ENCODE measurements at regions not wholly inside any gene's neighbourhood (a gene's known extent, or its start where the extent isn't known, plus 50 kb on each side); places are given as distances from the start of the nearest gene placed in this dataset.
"Not testable (repeated sequence)": the region's sequence is repeated elsewhere in the genome, so short reads cannot be mapped to it uniquely, and the experiment has no call there.

DNA sequence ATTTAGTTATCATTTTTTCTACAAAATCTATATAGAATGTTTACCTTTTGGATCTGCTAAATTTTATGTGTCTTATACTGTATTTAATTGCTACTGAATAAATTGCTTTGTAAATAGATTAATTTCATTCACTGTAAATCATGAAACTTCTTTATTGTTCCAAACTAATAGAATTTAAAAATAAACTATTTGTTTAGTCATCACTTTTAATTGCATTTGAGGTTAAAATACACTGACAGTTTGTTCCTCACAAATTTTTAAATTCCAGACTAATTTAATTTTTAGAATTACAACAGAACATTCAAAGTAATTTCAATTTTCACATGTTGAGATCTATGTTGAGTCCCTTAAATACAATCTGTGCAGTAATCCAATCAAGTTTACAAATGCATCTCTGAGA is 1633.2 kb upstream of the NUDT12 start:
- no peak overlapping the region for H3K4me3 ChIP-seq (ENCODE audit: low read length)
- DNase-seq (ENCODE audit: low read depth, low spot score): no peak

DNA sequence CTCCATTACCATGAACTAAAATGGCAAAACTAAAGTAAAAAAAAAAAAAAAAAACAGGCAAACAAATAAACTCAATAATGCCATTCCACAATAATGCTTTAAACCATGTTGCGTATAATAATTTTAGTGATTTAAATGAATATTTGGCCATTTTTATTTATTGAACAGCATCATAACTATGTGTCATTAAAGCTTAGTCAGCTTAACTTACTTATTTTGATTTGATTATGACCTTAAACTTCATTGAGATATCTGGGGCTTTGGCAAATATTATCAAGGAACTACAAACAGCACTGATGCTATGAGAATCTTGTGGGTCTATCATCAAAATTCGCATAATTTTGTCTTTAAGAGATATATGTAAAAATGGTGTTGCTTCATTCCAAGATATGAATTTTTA is 1610.3 kb upstream of the NUDT12 start:
- no peak overlapping the region for H3K4me3 ChIP-seq (ENCODE audit: low read length)
- no peak for DNase-seq (ENCODE audit: low read depth, low spot score)

DNA sequence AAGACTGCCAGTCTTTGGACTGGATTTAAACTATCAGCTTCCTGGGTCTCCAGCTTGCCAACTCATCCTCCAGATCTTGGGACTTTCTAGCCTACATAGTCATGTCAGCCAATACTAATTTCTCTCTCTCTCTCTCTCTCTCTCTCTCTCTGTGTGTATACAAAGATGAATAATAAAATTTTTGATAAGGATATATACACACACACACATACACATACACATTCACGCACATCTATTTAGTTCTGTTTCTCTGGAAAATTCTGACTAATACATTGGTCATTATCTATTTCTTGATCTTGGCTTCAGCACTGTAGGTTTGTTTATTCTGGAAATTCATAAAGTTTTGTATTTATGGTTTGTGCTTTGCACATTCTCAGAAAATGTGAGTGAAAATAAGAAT is 1606.2 kb upstream of the NUDT12 start:
- DNase-seq (ENCODE audit: low read depth, low spot score): no peak
- no peak overlapping the region for H3K4me3 ChIP-seq (ENCODE audit: low read length)

DNA sequence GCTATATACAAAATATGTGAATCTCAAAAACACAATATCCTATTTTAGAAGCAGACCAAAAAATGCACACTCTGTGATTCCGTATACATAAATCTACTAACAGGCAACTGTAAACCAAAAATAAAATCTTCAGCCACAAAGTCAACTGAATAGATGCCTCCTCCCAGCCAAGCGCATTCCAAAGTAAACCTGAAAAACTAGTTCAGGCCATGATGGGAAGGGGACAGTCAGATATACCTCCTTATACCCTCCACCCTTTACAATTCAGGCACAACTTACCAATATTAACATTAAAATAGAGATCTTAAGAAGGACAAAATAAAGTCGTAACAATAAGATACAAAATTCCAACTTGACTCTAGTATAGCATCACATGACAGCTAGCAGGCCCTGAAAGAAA is 1604.5 kb upstream of the NUDT12 start:
- DNase-seq (ENCODE audit: low read depth, low spot score): no peak
- no peak overlapping the region for H3K4me3 ChIP-seq (ENCODE audit: low read length)

DNA sequence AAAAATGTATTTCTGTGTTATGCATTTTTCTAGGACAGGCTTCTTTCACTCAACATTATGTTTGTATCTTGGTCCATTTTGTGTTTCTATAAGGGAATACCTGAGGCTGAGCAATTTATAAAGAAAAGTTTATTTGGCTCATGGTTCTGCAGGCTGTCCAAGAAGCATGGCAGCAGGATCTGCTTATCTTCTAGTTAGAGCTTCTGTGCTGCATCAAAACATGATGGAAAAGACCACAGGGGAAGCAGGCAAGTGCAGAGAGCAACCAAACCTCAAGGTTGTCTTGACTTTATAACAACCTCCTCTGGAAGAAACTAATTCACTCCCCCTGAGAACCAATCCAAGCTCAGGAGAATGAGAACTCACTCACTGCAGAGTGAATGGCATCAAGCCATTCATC is 1601.0 kb upstream of the NUDT12 start:
- H3K4me3 ChIP-seq (ENCODE audit: low read length): no peak overlapping the region
- no peak for DNase-seq (ENCODE audit: low read depth, low spot score)

DNA sequence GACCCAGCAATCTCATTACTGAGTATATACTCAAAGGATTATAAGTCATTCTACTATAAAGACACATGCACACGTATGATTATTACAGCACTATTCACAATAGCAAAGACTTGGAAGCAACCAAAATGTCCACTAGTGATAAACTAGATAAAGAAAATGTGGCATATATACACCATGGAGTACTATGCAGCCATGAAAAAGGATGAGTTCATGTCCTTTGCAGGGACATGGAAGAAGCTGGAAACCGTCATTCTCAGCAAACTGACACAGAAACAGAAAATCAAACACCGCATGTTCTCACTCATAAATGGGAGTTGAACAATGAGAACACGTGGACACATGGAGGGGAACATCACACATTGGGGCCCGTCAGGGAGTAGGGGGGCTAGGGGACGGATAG is 1600.0 kb upstream of the NUDT12 start:
- not testable (repeated sequence) for H3K4me3 ChIP-seq (ENCODE audit: low read length); DNase-seq (ENCODE audit: low read depth, low spot score)

DNA sequence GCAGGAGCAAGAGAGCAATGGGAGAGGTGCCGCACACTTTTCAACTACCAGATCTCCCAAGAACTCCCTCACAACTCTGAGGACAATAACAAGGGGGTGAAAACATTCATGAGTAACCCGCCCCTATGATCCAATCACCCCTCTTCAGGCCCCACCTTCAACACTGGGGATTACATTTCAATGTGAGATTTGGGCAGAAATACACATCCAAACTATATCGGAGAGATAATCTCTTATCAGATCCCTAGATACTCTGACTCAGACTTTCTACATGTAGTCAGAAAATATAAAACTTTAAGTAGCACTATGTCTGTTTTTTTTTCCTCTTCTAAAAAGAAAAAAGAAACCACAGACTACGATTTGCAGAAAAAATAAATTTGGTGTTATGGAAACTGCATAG is 1595.9 kb upstream of the NUDT12 start:
- no peak overlapping the region for H3K4me3 ChIP-seq (ENCODE audit: low read length)
- DNase-seq (ENCODE audit: low read depth, low spot score): no peak

DNA sequence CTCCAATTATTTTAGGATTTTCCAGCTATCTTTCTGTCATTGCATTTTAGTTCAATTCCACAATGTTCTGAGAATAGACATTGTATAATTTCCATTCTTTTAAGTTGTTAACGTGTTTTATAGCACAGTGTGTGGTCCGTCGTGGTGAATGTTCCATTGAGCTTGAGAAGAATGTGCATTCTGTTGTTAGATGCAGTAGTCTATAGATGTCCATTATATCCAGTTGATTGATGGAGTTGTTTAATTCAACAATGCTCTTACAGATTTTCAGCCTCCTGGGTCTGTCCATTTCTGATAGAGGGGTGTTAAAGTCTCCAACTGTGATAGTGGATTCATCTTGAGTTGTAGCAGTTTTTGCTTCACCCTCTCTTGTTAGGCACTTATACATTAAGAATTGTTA is 1587.7 kb upstream of the NUDT12 start:
- no peak for DNase-seq (ENCODE audit: low read depth, low spot score)

DNA sequence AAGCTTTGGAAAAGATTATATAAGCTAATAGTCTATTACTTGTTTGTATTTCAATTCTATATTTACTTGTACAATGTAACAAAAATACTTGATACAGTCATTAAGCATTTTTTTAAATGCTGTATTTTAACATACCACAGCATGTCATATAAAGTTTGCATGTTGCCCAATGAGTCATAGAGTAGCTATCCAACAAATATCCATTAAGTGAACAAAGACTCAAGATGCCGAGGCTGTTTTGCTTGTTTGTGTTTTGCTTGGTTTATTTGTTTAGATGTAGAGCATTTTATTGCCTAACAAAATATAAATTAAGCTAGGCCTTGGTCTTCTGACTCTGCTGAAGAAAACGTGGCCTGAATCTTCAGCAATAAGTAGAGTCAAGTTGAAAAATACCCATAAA is 1584.3 kb upstream of the NUDT12 start:
- H3K4me3 ChIP-seq (ENCODE audit: low read length): no peak overlapping the region
- DNase-seq (ENCODE audit: low read depth, low spot score): no peak

More for the DNA sequence above, 1587.7 kb upstream of the NUDT12 start:
- H3K4me3 ChIP-seq (ENCODE audit: low read length): no peak overlapping the region

DNA sequence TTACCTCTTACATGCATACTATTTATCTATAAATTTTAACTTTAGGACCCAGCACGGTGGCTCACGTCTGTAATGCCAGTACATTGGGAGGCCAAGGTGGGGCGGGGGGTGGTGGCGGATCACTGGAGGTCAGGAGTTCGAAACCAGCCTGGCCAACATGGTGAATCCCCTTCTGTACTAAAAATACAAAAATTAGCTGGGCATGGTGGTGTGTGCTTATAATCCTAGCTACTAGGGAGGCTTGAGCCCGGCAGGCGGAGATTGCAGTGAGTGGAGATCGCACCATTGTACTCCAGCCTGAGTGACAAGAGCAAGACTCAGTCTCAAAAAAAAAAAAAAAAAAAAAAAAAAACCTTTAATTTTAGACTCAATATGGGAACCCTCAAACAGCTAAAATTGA is 1582.6 kb upstream of the NUDT12 start:
- DNase-seq (ENCODE audit: low read depth, low spot score): no peak
- H3K4me3 ChIP-seq (ENCODE audit: low read length): no peak overlapping the region

DNA sequence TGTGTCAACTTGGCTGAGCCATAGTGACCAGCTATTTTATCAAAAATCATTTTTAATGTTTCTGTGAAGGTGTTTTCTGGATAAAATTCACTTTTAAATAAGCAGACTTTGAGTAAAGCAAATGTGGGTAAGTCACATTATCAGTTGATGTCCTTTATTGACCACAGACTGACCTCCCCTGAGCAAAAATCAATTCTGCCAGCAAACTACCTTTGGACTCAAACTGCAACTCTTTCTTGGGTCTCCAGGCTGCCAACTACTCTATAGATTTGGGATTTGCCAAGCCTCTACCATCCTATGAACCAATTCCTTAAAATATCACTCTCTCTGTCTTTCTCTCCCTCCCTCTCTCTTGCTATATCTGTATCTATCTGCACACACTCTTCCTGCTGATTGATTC is 1571.7 kb upstream of the NUDT12 start:
- no peak overlapping the region for H3K4me3 ChIP-seq (ENCODE audit: low read length)
- DNase-seq (ENCODE audit: low read depth, low spot score): no peak

DNA sequence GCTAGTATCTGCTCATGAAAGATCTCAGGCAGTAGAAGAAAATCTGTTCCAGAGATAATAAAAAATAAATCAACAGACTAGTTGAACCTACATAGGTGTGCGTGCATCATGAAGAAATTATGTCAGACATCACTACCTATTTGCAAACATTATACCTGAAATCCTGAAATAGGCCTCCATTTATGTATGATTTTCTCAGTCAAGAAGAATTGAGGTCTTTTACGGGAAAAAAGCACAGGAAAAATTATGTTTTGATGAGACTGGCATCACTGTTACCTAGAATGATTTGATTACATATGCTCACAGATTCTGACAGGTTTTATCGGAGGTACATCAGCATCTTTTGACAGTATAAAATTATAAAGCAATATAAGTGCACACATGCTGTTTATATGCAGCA is 1570.5 kb upstream of the NUDT12 start:
- H3K4me3 ChIP-seq (ENCODE audit: low read length): no peak overlapping the region

DNA sequence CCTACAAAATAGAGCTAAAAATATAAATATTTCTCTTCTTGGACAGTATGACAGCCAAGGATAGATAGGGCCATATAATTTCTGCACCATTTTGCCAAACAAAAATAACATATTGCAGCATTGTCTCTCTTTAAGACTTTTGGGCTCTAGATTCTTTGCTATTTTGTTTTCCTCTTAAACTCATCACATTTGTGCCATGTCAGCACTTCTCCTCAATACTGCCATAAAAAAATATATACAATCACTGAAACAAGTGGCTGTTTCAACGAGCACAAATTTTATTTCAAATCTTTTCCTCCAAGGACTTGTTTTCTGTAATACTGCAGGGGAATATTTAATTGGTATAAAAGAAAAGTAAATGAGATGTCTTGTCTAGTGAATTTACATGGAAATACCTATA is 1570.0 kb upstream of the NUDT12 start:
- DNase-seq (ENCODE audit: low read depth, low spot score): no peak
- no peak overlapping the region for H3K4me3 ChIP-seq (ENCODE audit: low read length)

More for the DNA sequence above, 1570.5 kb upstream of the NUDT12 start:
- DNase-seq (ENCODE audit: low read depth, low spot score): no peak

DNA sequence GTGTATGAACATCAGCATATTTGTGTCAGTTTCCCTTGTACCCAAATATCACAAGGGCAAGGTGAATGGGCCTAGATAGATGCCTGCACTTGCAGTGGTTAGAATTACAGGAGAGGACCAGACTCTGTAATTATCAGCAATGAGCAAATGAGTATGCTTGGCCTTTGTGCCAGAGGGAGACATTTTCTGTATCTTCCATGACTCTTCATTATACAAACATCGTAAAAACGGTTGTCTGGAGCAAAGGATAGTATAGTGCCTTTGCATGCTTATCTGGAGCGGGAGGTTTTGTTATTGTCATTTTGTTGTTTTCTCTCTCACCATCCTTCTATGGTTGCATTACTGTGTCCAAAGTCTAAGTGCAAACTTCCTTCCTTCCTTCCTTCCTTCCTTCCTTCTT is 1568.5 kb upstream of the NUDT12 start:
- no peak overlapping the region for H3K4me3 ChIP-seq (ENCODE audit: low read length)
- DNase-seq (ENCODE audit: low read depth, low spot score): no peak

DNA sequence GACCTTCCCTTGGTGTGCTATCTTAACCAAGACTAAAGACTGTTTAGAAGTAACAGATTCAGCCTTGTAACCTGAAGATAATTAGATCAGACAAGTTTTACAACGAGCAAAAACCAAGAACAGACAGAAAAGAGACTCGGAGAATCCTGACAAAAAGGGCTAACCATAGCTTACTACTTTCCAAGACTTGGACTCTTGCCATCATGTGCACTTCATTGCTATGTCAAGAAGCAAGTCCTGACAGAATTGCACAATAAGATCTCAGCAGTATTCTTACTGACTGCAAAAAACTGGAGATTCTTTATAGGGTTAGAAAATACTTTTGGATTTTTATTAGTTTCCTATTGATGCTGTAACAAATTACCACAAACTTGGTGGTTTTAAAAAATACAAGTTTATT is 1539.0 kb upstream of the NUDT12 start:
- DNase-seq (ENCODE audit: low read depth, low spot score): no peak
- H3K4me3 ChIP-seq (ENCODE audit: low read length): no peak overlapping the region

DNA sequence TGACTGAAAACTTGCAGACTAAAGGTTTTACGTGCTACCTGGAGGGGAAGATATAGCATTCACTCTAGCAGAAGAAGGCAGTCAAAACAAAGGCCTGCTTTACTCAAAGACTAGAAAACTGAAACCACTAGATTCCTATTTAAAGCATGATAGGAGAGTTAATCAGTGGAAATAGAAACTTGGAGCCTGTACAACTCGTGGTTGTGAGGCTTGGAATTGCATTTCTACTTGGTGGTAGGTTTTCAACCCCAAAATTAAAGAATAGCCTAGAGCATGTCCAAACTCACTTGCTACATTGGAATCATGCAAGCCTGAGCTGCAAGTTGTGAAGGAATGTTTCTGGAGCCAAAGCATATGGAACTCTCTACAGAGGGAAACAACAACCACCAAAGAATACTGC is 1526.4 kb upstream of the NUDT12 start:
- no peak for DNase-seq (ENCODE audit: low read depth, low spot score)
- H3K4me3 ChIP-seq (ENCODE audit: low read length): no peak overlapping the region

DNA sequence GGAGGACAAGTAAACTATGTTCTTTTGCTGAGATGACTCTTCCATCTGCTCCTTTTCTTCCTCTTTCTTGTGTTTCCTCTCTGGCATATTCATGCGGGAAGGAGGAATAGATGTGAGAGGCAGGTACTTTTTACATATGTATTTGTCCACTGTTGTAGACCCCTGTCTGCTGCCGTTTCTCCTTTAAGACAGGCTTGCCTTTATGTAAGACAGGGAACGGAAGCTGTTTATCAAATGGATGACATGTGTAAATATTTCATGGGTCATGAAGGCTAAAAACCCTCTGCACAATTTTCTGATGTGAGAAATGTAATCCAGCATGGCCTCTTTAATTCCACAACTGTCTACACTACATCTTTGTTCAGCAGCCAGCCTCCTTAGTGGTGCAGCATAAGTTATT is 1525.5 kb upstream of the NUDT12 start:
- DNase-seq (ENCODE audit: low read depth, low spot score): no peak
- no peak overlapping the region for H3K4me3 ChIP-seq (ENCODE audit: low read length)

DNA sequence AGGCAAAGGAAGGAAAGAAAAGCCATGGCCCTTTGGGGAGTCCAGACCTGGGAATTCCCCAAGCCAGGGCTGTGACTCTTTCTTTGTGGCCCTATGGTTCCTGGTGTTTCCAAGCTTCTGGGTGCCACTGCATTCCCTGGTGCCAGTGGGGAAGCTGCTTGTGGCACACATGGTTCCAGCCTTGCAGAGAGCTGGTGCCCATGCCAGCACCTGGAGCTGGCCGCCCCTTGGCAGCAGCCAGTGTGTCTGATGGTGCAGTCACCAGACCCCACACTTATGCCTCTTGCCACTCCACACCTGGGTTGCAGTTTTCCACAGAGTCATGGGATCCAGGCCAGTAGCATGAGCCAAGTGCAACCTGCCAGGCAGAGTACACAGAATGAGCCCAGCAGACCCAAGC is 1495.3 kb upstream of the NUDT12 start:
- no peak for DNase-seq (ENCODE audit: low read depth, low spot score)
- H3K4me3 ChIP-seq (ENCODE audit: low read length): no peak overlapping the region

DNA sequence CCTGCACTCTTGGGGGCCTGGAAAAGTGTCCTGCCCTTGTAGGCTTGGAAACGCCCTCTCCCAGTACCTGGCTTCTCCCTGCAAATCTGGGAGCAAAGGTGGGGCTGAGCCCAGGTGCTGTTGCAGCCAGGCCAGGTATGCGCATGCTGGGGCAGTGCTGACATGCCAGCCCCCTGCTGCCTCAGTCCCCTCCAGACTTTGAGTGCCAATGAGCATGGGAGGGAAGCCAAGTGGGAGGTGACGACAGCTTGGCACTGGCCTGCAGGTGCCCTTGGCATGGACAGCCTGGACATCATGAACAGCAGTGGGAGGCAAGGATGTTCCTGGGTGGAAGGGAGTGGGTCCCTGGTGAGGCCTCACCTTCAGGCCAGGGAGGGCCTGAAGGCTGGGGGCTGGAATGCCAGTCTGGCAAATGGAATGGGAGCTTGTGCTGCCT is 1494.4 kb upstream of the NUDT12 start:
- no peak overlapping the region for H3K4me3 ChIP-seq (ENCODE audit: low read length)
- DNase-seq (ENCODE audit: low read depth, low spot score): no peak

DNA sequence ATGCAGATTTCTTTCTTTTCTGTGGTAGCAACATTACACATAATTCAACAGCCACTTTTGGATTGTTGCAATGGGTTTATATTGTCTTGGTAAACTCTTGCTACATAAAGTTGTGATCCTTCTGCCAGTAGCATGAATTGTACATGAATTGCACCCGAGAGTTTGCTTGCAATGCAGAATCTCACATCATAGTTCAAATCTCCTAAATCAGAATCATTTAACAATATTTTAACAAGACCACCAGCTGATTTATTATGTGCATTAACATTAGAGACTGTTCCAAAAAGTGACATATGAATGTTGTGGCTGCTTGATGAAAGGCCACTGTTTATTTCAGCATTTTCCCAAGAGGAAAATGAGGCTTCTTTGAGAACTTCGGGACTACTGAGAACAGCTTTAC is 1491.8 kb upstream of the NUDT12 start:
- DNase-seq (ENCODE audit: low read depth, low spot score): no peak
- no peak overlapping the region for H3K4me3 ChIP-seq (ENCODE audit: low read length)

DNA sequence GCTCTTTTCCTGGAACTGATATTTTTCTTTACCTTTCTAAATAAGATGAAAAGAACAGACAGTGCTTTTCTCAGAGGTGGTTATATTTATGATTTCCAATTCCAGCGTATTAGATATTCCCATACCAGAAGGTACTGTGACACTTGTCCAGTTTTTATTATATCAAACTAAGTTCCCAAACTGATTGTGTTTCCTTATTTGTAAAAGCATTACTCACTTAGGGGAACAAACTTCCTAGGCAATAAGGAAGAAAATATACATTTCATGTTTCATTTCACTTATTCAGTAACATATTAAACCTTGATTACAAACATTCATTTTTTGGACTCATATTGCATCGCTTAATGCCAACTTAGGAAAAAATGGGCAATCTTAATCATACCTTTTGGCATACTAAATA is 1480.0 kb upstream of the NUDT12 start:
- no peak overlapping the region for H3K4me3 ChIP-seq (ENCODE audit: low read length)
- no peak for DNase-seq (ENCODE audit: low read depth, low spot score)

DNA sequence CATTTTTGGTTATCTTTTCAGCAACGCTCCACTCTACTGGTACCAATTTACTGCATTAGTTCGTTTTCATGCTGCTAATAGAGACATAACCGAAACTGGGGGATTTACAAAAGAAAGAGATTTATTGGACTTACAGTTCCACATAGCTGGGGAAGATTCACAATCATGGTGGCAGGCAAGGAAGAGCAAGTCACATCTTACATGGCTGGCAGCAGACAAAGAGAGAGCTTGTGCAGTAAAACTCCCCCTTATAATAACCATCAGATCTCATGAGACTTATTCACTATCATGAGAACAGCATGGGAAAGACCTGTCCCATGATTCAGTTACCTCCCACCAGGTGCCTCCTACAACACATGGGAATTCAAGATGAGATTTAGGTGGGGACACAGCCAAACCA is 1474.2 kb upstream of the NUDT12 start:
- not testable (repeated sequence) for DNase-seq (ENCODE audit: low read depth, low spot score); H3K4me3 ChIP-seq (ENCODE audit: low read length)
